ENCODE measurements at regions not wholly inside any gene's neighbourhood (a gene's known extent, or its start where the extent isn't known, plus 50 kb on each side); places are given as distances from the start of the nearest gene placed in this dataset.

GRCh38 chr7:155169498-155170065 is 99.5 kb downstream of the HTR5A start:
- TF ChIP-seq, protein P1, sequence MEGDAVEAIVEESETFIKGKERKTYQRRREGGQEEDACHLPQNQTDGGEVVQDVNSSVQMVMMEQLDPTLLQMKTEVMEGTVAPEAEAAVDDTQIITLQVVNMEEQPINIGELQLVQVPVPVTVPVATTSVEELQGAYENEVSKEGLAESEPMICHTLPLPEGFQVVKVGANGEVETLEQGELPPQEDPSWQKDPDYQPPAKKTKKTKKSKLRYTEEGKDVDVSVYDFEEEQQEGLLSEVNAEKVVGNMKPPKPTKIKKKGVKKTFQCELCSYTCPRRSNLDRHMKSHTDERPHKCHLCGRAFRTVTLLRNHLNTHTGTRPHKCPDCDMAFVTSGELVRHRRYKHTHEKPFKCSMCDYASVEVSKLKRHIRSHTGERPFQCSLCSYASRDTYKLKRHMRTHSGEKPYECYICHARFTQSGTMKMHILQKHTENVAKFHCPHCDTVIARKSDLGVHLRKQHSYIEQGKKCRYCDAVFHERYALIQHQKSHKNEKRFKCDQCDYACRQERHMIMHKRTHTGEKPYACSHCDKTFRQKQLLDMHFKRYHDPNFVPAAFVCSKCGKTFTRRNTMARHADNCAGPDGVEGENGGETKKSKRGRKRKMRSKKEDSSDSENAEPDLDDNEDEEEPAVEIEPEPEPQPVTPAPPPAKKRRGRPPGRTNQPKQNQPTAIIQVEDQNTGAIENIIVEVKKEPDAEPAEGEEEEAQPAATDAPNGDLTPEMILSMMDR (IDR thresholded peaks at IDR 0.05), result no peak
- TF ChIP-seq POLR2A (IDR thresholded peaks at IDR 0.05) (no peak), POLR2AphosphoS5 (IDR thresholded peaks at IDR 0.05; ENCODE audit: insufficient read depth in 1 of 2, low read depth in 1 of 2) (no peak)

Data from vagina (tissue), 2 donors.